ENCODE measurements at regions not wholly inside any gene's neighbourhood (a gene's known extent, or its start where the extent isn't known, plus 50 kb on each side); places are given as distances from the start of the nearest gene placed in this dataset.

DNA sequence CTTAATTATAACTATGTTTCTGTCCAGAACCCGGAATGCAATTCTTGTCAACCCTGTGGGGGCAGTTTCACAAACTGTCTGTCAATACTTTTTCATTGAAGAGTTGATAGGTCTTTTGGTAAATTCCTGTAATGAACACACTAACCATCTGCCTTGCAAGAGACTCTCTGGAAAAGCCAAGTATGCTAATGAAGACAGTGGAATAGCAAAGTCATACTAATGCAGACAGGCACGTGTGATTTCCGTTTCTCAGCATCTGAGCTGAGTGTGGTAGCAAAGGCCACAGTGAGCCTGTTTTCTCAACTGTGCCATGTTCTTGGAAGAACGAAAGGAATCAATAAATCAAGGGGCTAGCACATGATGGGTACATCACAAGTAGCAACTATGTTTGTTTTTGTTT is 494.1 kb upstream of the NRP1 start:
- TF ChIP-seq, protein P1, sequence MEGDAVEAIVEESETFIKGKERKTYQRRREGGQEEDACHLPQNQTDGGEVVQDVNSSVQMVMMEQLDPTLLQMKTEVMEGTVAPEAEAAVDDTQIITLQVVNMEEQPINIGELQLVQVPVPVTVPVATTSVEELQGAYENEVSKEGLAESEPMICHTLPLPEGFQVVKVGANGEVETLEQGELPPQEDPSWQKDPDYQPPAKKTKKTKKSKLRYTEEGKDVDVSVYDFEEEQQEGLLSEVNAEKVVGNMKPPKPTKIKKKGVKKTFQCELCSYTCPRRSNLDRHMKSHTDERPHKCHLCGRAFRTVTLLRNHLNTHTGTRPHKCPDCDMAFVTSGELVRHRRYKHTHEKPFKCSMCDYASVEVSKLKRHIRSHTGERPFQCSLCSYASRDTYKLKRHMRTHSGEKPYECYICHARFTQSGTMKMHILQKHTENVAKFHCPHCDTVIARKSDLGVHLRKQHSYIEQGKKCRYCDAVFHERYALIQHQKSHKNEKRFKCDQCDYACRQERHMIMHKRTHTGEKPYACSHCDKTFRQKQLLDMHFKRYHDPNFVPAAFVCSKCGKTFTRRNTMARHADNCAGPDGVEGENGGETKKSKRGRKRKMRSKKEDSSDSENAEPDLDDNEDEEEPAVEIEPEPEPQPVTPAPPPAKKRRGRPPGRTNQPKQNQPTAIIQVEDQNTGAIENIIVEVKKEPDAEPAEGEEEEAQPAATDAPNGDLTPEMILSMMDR (IDR thresholded peaks at IDR 0.05) = no peak
- no peak for TF ChIP-seq EZH2 (IDR thresholded peaks at IDR 0.05; ENCODE audit: borderline replicate concordance, insufficient read depth, low read depth, low read length, poor library complexity, severe bottlenecking)

Data from B cell (primary cell).